A673 (cell line): ENCODE measurements at regions not wholly inside any gene's neighbourhood (a gene's known extent, or its start where the extent isn't known, plus 50 kb on each side); places are given as distances from the start of the nearest gene placed in this dataset.

Source experiments
- CTCF ChIP-seq: fragments of 300-800, 200-600 bp; sonication (generic); conservative IDR thresholded peaks from 2 replicates; pipeline ENCODE4 v1.5.1; 2017; ENCODE audit warnings: low read depth, mild to moderate bottlenecking, antibody characterized with exemption, low read length, moderate library complexity, mixed read lengths
- EZH2 ChIP-seq: fragments of 200-600 bp; sonication (generic); IDR thresholded peaks from 2 replicates; pipeline ENCODE4 v1.6.1; 2017; ENCODE audit warnings: borderline replicate concordance, low read depth, mild to moderate bottlenecking, mixed read lengths, antibody characterized with exemption, low read length; ENCODE audit not compliant: poor library complexity, severe bottlenecking

GRCh38 chr12:59929110-59929509 lies 333.3 kb downstream of the SLC16A7 start:
- TF ChIP-seq CTCF (no peak), EZH2 (no peak)
